ENCODE measurements at regions not wholly inside any gene's neighbourhood (a gene's known extent, or its start where the extent isn't known, plus 50 kb on each side); places are given as distances from the start of the nearest gene placed in this dataset.

DNA sequence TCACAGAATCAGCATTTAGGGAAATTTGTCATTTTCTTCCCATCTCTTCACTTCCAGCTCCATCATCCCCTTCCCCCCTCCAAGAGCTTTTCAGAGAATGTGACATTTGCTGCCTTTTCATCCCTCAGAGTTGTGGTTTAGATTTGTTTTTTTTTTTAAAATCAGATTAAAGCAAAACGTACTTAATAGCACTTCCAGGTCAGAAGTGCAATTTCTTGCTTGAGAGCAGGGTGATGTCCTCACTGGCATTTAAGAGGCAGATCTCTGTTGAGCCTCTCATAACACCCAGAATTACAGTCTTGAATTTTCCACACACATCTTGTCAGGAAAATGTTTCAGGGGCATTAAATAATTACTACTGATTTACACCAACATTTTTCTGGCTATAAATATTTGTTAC, 236.8 kb upstream of the VLDLR start:
- no peak for DNase-seq
- H3K27me3 ChIP-seq: no peaks in the 10 kb centered on the region
- no peak for TF ChIP-seq POLR2A (IDR thresholded peaks at IDR 0.05)
- TF ChIP-seq, protein P1, sequence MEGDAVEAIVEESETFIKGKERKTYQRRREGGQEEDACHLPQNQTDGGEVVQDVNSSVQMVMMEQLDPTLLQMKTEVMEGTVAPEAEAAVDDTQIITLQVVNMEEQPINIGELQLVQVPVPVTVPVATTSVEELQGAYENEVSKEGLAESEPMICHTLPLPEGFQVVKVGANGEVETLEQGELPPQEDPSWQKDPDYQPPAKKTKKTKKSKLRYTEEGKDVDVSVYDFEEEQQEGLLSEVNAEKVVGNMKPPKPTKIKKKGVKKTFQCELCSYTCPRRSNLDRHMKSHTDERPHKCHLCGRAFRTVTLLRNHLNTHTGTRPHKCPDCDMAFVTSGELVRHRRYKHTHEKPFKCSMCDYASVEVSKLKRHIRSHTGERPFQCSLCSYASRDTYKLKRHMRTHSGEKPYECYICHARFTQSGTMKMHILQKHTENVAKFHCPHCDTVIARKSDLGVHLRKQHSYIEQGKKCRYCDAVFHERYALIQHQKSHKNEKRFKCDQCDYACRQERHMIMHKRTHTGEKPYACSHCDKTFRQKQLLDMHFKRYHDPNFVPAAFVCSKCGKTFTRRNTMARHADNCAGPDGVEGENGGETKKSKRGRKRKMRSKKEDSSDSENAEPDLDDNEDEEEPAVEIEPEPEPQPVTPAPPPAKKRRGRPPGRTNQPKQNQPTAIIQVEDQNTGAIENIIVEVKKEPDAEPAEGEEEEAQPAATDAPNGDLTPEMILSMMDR (IDR thresholded peaks at IDR 0.05): no peak
- no peak overlapping the region for H3K27ac ChIP-seq
- ATAC-seq: no peak
- no peaks in the 10 kb centered on the region for H3K36me3 ChIP-seq
- H3K9me3 ChIP-seq: no peaks in the 10 kb centered on the region
- intact Hi-C loops (cut with DNase I): no loop called here
- WGBS (ENCODE audit: insufficient coverage, low coverage, low lambda C conversion rate, missing lambda C conversion rate): 0% methylated on average over 1 of the region's 1 CpG
- no peaks in the 10 kb centered on the region for H3K4me1 ChIP-seq
- no peak overlapping the region for H3K4me3 ChIP-seq

DNA sequence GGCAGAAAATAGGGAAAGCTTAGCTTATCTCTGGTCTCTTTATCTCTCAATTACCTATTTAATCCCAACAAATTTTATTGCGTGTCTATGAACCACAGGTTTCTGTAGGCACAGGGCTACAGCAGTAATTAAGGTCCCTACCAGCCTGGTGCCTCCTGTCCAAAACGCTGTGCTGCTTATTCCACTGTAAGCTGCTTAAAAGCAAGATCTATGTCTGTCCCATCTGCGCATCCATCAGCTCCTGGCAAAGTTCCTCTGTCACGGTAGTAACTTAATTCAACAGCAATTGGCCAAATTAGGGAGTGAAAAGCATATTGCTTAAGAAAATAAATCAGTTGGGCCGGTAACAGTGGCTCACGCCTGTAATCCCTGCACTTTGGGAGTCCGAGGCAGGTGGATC, 235.8 kb upstream of the VLDLR start:
- no peaks in the 10 kb centered on the region for H3K4me1 ChIP-seq
- ATAC-seq (no peak), DNase-seq (no peak)
- no peaks in the 10 kb centered on the region for H3K36me3 ChIP-seq
- TF ChIP-seq, protein P1 (IDR thresholded peaks at IDR 0.05): no peak
- no peak for TF ChIP-seq POLR2A (IDR thresholded peaks at IDR 0.05)
- intact Hi-C loops (cut with DNase I): no loop called here
- H3K9me3 ChIP-seq: no peaks in the 10 kb centered on the region
- no peaks in the 10 kb centered on the region for H3K27me3 ChIP-seq
- 79% methylated on average over 7 of the region's 7 CpGs for WGBS (ENCODE audit: insufficient coverage, low coverage, low lambda C conversion rate, missing lambda C conversion rate)
- no peak overlapping the region for H3K4me3 ChIP-seq
- no peak overlapping the region for H3K27ac ChIP-seq

DNA sequence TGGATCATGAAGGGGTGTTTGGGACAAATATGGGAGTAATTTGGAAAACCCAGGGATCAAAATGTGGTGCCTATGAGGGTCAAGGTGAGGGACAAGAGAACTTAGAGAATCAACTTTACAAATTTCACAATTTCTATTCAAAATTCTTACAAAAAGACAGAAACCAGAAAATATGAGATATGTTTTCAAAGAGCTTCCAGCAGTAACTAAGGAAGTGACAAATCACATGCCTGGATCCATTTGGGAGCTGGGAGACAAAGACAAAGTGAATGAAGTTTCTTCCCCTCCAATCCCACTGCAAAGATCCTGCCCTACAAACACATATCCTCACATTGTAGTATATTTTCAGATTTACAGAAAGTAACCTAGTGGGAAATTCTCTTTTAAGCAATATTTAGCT, 235.0 kb upstream of the VLDLR start:
- Histone ChIP-seq H3K4me3 (no peak overlapping the region), H3K27me3 (no peaks in the 10 kb centered on the region), H3K4me1 (no peaks in the 10 kb centered on the region), H3K36me3 (no peaks in the 10 kb centered on the region), H3K9me3 (no peaks in the 10 kb centered on the region), H3K27ac (no peak overlapping the region)
- no peak for DNase-seq
- no peak for TF ChIP-seq POLR2A (IDR thresholded peaks at IDR 0.05)
- TF ChIP-seq, protein P1 (IDR thresholded peaks at IDR 0.05): no peak
- intact Hi-C loops (cut with DNase I): no loop called here
- no peak for ATAC-seq

DNA sequence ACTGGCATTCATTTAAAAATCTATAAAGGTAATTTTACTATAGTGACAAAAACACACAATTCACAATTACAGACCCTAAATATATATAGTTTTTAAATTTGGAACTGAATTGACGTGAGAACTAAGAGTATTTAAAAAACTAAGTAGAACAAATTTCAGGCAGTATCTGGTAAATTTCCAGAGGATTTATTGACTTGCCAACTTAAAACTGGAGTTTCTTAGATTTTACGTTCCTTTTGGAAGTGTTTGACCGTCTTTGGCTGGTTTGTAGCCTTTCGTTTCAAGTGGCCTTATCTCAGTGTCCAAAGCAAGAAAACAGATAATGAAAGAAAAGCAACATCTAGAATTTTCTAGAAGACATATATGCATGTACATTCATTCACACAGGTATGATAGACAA, 234.4 kb upstream of the VLDLR start:
- TF ChIP-seq, protein P1 (IDR thresholded peaks at IDR 0.05): no peak
- no peak for TF ChIP-seq POLR2A (IDR thresholded peaks at IDR 0.05)
- Histone ChIP-seq H3K27me3 (no peaks in the 10 kb centered on the region), H3K36me3 (no peaks in the 10 kb centered on the region), H3K4me1 (no peaks in the 10 kb centered on the region), H3K27ac (no peak overlapping the region), H3K4me3 (no peak overlapping the region), H3K9me3 (no peaks in the 10 kb centered on the region)
- DNase-seq: no peak
- intact Hi-C loops (cut with DNase I): no loop called here
- ATAC-seq: no peak
- 76% methylated on average over 4 of the region's 4 CpGs for WGBS (ENCODE audit: insufficient coverage, low coverage, low lambda C conversion rate, missing lambda C conversion rate)

DNA sequence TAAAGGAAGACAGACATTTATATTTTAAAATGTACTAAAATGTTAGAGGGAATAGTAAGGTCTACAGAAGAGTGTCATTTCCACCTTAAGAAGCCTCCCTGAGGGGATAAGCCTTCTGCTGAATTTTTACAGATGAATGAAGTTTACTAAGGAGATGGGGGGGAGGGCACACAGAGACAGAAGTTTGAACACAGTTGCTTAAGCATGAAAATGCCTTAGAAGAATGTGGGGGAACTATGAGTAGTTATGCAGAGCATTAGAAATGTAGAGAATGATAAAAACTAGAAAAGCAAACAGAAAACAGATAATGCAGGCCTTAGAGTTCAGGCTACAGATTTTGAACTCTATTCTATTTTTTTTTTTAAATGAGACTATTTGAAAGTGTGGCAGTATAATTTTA, 232.2 kb upstream of the VLDLR start:
- Histone ChIP-seq H3K27me3 (no peaks in the 10 kb centered on the region), H3K36me3 (no peaks in the 10 kb centered on the region), H3K4me1 (no peaks in the 10 kb centered on the region), H3K27ac (no peak overlapping the region), H3K9me3 (no peaks in the 10 kb centered on the region), H3K4me3 (no peak overlapping the region)
- DNase-seq: no peak
- ATAC-seq: no peak
- TF ChIP-seq POLR2A (IDR thresholded peaks at IDR 0.05): no peak
- TF ChIP-seq, protein P1 (IDR thresholded peaks at IDR 0.05): no peak
- intact Hi-C loops (cut with DNase I): no loop called here
